ENCODE measurements at regions not wholly inside any gene's neighbourhood (a gene's known extent, or its start where the extent isn't known, plus 50 kb on each side); places are given as distances from the start of the nearest gene placed in this dataset.

- no peak overlapping the region for H2AFZ ChIP-seq (ENCODE audit: control insufficient read depth, low read depth, low read length)
- no peaks in the 10 kb centered on the region for H3K79me2 ChIP-seq (ENCODE audit: control insufficient read depth, insufficient read depth, low read length)
- H3K27me3 ChIP-seq (replicated peaks in 1 of 2; ENCODE audit: control insufficient read depth in 2 of 2, insufficient read depth in 2 of 2, low read length in 1 of 2), result no peaks in the 10 kb centered on the region
- H3K4me1 ChIP-seq (ENCODE audit: control insufficient read depth, insufficient read depth, low read length), result no peaks in the 10 kb centered on the region
- DNase-seq (ENCODE audit: low read depth, low spot score), result no peak
- FAIRE-seq, result no peak
- intact Hi-C loops (cut with micrococcal nuclease; ENCODE audit: unreplicated experiment), result no loop called here
- WGBS (ENCODE audit: insufficient coverage, insufficient replicate concordance, low lambda C conversion rate, missing lambda C conversion rate), result 50% methylated on average over 22 of the region's 22 CpGs
- in situ Hi-C loops (cut with MboI), result no loop called here
- ATAC-seq, result no peak
- no peak overlapping the region for H3K4me3 ChIP-seq
- TF ChIP-seq NR2C1 (IDR thresholded peaks at IDR 0.05), result no peak
- TF ChIP-seq ZBTB33 (IDR thresholded peaks at IDR 0.05), result no peak
- TF ChIP-seq CTCF (IDR thresholded peaks at IDR 0.05 in 2 of 3, conservative IDR thresholded peaks at IDR 0.05 in 1 of 3; ENCODE audit: control insufficient read depth in 2 of 3, extremely low read depth in 1 of 3, insufficient read depth in 1 of 3, low read depth in 3 of 3, low read length in 3 of 3), result no peak
- TF ChIP-seq CREB1 (IDR thresholded peaks at IDR 0.05; ENCODE audit: low read depth), result no peak
- TF ChIP-seq NFXL1 (IDR thresholded peaks at IDR 0.05; ENCODE audit: borderline replicate concordance), result no peak
- no peak for TF ChIP-seq SPI1 (IDR thresholded peaks at IDR 0.05; ENCODE audit: borderline replicate concordance, insufficient read depth, low read depth, low read length)
- ChIA-PET RAD21 (ENCODE audit: unreplicated experiment) (no interaction called here), POLR2A (no interaction called here), CTCF (no interaction called here), SMC1A (ENCODE audit: uncharacterized antibody, unreplicated experiment) (no interaction called here)
- no peaks in the 10 kb centered on the region for H4K20me1 ChIP-seq (ENCODE audit: control insufficient read depth, insufficient read depth)
- H3K36me3 ChIP-seq (ENCODE audit: control insufficient read depth in 2 of 2, insufficient read depth in 2 of 2, low read length in 1 of 2), result no peaks in the 10 kb centered on the region
- no TSS peak for BruUV-seq (replicated peaks)
- no peak overlapping the region for H3K4me2 ChIP-seq (ENCODE audit: control insufficient read depth, insufficient read depth)
- H3K9me3 ChIP-seq (replicated peaks; ENCODE audit: control insufficient read depth, insufficient read depth, low read length), result no peaks in the 10 kb centered on the region
- H3K27ac ChIP-seq (ENCODE audit: control insufficient read depth, insufficient read depth), result no peak overlapping the region
- H3K9ac ChIP-seq (ENCODE audit: control insufficient read depth, insufficient read depth, low read length), result no peak overlapping the region
Measured at GRCh38 chr4:178137732-178138471, 695.7 kb upstream of the AGA start.

Measured in GM12878 (cell line).